ENCODE measurements at regions not wholly inside any gene's neighbourhood (a gene's known extent, or its start where the extent isn't known, plus 50 kb on each side); places are given as distances from the start of the nearest gene placed in this dataset.

DNA sequence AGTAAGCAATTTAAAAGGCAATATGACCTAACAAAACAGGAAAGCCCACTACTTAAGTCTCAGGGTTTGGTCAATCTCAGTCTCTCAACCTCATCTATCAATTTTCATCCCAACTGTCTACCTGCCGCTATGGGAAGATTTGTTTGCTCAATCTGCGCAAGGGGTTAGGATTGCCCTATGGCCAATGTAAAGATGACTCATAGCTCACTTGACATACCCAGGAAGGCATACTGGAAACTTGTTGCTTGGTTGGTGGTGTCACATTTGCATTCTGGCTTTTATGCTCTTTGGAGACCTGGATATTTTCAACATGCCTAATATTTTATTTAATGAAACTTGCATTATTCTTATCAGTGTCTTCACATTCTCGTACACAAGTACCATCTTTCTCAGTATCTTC is 78.1 kb upstream of the TMEM196 start:
- DNase-seq, result no peak

DNA sequence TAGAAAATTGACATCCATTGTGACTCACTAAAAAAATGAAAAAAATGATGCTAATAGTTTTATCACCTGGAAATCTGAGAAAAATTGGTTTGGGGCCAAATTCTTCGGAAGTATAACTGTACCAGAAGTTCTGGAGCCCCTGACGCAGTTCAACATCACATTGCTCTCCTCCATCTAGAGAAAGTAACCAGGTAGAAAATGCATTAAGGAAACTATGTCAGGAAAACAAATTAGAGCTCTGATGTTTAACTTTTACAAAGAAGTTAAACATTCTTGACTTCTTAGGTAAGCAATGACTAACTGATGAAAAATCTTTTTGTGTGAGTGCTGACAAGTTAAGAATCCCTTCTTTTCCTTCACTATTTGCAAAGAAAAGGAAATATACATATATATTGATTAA is 61.1 kb upstream of the TMEM196 start:
- DNase-seq, result no peak

- no peak for DNase-seq
Observed at GRCh38 chr7:19830604-19831003, 57.2 kb upstream of the TMEM196 start.
